Uterus (tissue), 2 donors: ENCODE measurements at regions not wholly inside any gene's neighbourhood (a gene's known extent, or its start where the extent isn't known, plus 50 kb on each side); places are given as distances from the start of the nearest gene placed in this dataset.

ENCODE experiments used
- CTCF ChIP-seq, 4 experiments: fragments of 200-600 bp in 2 of 4; fragments of 450-650 bp in 2 of 4; sonication (generic) in 2 of 4; IDR thresholded peaks; one replicate each; pipeline ENCODE4 v1.5.1; 2016 to 2019; ENCODE audit warnings: antibody characterized with exemption in 4 of 4, mild to moderate bottlenecking in 2 of 4, moderate library complexity in 1 of 4
- POLR2A ChIP-seq, 2 donors: fragments of 450-650 bp; IDR thresholded peaks; one replicate each; pipeline ENCODE4 v1.6.1; 2016; ENCODE audit warnings: antibody characterized with exemption in 2 of 2, mild to moderate bottlenecking in 1 of 2, moderate library complexity in 1 of 2

GRCh38 chr13:71306821-71307220 lies 560.2 kb downstream of the DACH1 start:
- TF ChIP-seq CTCF (IDR thresholded peaks at IDR 0.05) = no peak
- TF ChIP-seq POLR2A (IDR thresholded peaks at IDR 0.05) = no peak
